Naive thymus-derived CD8-positive, alpha-beta T cell (primary cell): ENCODE measurements at regions not wholly inside any gene's neighbourhood (a gene's known extent, or its start where the extent isn't known, plus 50 kb on each side); places are given as distances from the start of the nearest gene placed in this dataset.

ENCODE experiments used
- ATAC-seq, 2 donors: fragments of 150-1000 bp; cut with Tn5 transposase in 1 of 2; sonication (Bioruptor Pico), chemical (Tn5 transposase) in 1 of 2; 1 replicate in 1 of 2; 2 replicates in 1 of 2; pipeline ENCODE4 v1.10.0; 2021; ENCODE audit warnings: mild to moderate bottlenecking in 2 of 2, moderate library complexity in 2 of 2
- POLR2A ChIA-PET: fragments of 350-600 bp; sonication (Branson Sonifier 250); formaldehyde crosslinking; loops from one replicate; lab custom pipeline; 2021; ENCODE audit warnings: antibody characterized with exemption; lab: Charles Lee
- DNase-seq, 10 donors: peaks; one replicate each; pipeline versions ENCODE4 v3.0.0 to v3.0.0-alpha.2; 2020 to 2022
- H3K27ac Mint-ChIP-seq, 10 donors: one replicate each; pipeline ENCODE4 v1.8.0; 2020 to 2022; ENCODE audit warnings: mild to moderate bottlenecking in 10 of 10, mixed read lengths in 10 of 10, moderate library complexity in 4 of 10, inconsistent platforms in 1 of 10
- H3K27me3 Mint-ChIP-seq, 5 donors: one replicate each; pipeline ENCODE4 v1.8.0; 2021 to 2022; ENCODE audit warnings: mixed read lengths in 5 of 5
- H3K36me3 Mint-ChIP-seq, 3 donors: one replicate each; pipeline ENCODE4 v1.8.0; 2020 to 2022; ENCODE audit warnings: mixed read lengths in 3 of 3, mild to moderate bottlenecking in 2 of 3, inconsistent platforms in 1 of 3
- H3K4me1 Mint-ChIP-seq, 4 donors: one replicate each; pipeline ENCODE4 v1.8.0; 2021 to 2022; ENCODE audit warnings: mixed read lengths in 4 of 4
- H3K4me3 Mint-ChIP-seq, 10 donors: one replicate each; pipeline ENCODE4 v1.8.0; 2020 to 2022; ENCODE audit warnings: mild to moderate bottlenecking in 10 of 10, mixed read lengths in 10 of 10, moderate library complexity in 6 of 10, inconsistent platforms in 1 of 10
- H3K9me3 Mint-ChIP-seq, 9 donors: one replicate each; pipeline ENCODE4 v1.8.0; 2020 to 2022; ENCODE audit warnings: mixed read lengths in 9 of 9, mild to moderate bottlenecking in 3 of 9, inconsistent platforms in 1 of 9, moderate library complexity in 1 of 9

DNA sequence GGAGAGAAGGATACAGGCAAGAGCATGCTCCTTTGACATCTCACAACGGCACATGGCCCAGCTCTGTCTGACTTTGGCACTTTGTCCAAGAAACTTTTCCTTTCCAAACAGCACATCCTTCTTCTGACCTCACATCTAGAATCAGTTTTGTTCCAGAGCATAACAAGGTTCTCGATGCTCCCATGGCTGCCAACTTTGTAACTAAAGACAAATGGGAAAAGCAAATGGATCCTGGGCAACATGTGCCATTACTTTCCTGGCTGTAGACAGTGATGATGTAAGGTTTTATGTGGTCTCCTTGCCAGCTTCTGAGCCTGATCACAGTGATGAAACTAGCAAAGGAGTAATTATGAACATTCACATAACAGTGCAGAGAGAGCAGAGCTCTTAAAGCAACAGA lies 171.8 kb upstream of the C1orf87 start:
- Mint-ChIP-seq H3K36me3 (no peaks in the 10 kb centered on the region), H3K27ac (no peak overlapping the region), H3K4me3 (no peak overlapping the region), H3K27me3 (peaks cover 0 to 7% (median 2%) of the 10 kb centered on the region in 5 donors), H3K9me3 (peaks cover 0 to 14% (median 0%) of the 10 kb centered on the region in 9 donors), H3K4me1 (no peaks in the 10 kb centered on the region)
- no peak for ATAC-seq
- POLR2A ChIA-PET: no interaction called here
- DNase-seq: no peak

DNA sequence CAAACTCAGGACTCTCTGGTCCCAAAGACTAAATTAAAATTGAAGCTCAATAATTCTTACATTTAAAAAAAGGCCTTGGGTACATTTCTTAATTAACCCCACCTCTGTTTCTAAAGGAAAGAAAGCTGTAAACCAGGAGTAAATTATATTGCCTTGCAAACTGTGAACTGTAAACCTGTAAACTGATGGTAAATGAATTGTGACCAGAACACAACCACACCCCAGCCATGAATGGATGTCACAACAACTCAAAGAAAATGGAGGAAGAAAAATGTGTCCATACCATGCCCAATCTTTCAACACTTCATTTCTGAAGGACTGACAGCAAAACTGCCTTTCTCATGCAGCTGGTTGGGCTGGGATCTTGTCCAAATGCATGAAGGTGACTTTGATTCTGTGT lies 171.3 kb upstream of the C1orf87 start:
- no peak overlapping the region for H3K4me3 Mint-ChIP-seq
- POLR2A ChIA-PET: no interaction called here

DNA sequence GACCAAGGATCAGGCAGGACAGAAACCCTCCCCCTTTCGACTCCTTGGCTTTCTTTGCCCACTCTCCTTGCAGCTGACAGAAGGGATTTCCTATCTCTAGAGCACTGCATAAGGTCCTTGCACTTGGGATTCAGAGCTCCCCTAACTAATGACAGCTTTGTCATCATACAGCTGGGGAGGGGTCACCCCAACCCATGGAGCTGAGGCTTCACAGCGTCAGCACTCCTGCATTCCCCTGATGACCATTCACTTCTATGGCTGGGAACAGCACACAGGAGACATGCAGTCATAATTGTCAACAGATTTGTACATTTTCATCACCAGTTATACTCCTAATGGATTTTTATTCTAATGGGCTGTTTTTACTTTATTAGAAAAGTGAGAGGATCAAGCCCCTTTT lies 161.7 kb upstream of the C1orf87 start:
- H3K27me3 Mint-ChIP-seq: peaks cover 0 to 7% (median 0%) of the 10 kb centered on the region in 5 donors
- no peak overlapping the region for H3K4me3 Mint-ChIP-seq
- no peak overlapping the region for H3K27ac Mint-ChIP-seq
- ATAC-seq: no peak
- POLR2A ChIA-PET: no interaction called here
- H3K36me3 Mint-ChIP-seq: no peaks in the 10 kb centered on the region
- H3K4me1 Mint-ChIP-seq: no peaks in the 10 kb centered on the region
- no peaks in the 10 kb centered on the region for H3K9me3 Mint-ChIP-seq
- DNase-seq: no peak

More for the DNA sequence above, 171.3 kb upstream of the C1orf87 start:
- Mint-ChIP-seq H3K27ac (no peak overlapping the region), H3K9me3 (peaks cover 0 to 14% (median 0%) of the 10 kb centered on the region in 9 donors), H3K27me3 (peaks cover 0 to 7% (median 2%) of the 10 kb centered on the region in 5 donors), H3K36me3 (no peaks in the 10 kb centered on the region), H3K4me1 (no peaks in the 10 kb centered on the region)
- DNase-seq (no peak), ATAC-seq (no peak)

DNA sequence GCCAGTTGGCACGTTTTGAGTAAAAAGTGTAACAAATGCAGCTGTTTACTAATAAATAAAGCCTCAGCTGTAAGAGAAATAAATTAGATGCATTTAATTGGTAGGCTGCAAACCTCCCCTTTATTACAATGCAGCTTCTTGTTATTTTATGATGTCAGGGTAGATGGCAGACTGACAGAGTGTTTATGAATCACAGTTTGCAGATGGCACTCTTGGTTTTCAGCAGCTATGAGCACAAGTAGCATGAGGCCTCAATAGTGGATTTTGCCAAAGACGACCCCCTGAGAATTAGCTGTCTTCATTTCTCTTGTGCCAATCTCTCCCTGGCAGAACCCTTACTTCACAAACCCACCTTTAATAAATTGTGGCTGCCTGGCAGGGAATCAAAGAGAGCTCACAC lies 161.2 kb upstream of the C1orf87 start:
- DNase-seq: no peak
- no peak for ATAC-seq
- no peaks in the 10 kb centered on the region for H3K9me3 Mint-ChIP-seq
- no peak overlapping the region for H3K4me3 Mint-ChIP-seq
- peaks cover 0 to 7% (median 0%) of the 10 kb centered on the region in 5 donors for H3K27me3 Mint-ChIP-seq
- no peaks in the 10 kb centered on the region for H3K4me1 Mint-ChIP-seq
- POLR2A ChIA-PET: no interaction called here
- H3K36me3 Mint-ChIP-seq: no peaks in the 10 kb centered on the region
- H3K27ac Mint-ChIP-seq: no peak overlapping the region

DNA sequence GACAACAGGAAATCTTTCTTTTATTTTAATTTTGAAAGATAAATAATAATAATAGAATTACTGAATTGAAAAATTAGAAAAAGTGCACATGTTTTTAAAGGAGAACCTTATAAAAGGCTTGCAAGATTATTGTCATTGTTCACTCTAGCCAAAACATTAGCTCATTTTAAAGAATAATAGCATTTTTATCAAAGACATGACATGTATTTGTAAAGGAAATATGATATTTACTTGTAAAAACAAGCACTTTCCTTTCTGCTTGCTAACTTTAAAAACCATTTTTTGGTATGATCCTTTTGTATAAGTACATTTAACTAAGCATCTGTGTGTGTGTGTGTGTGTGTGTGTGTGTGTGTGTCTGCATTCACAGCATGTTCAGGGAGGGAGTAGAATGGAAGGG lies 156.3 kb upstream of the C1orf87 start:
- Mint-ChIP-seq H3K27ac (no peak overlapping the region), H3K4me3 (no peak overlapping the region), H3K36me3 (no peaks in the 10 kb centered on the region), H3K4me1 (no peaks in the 10 kb centered on the region), H3K27me3 (peaks cover 0 to 17% (median 2%) of the 10 kb centered on the region in 5 donors), H3K9me3 (peaks cover 0 to 2% (median 0%) of the 10 kb centered on the region in 9 donors)
- ATAC-seq (no peak), DNase-seq (no peak)
- POLR2A ChIA-PET: no interaction called here

DNA sequence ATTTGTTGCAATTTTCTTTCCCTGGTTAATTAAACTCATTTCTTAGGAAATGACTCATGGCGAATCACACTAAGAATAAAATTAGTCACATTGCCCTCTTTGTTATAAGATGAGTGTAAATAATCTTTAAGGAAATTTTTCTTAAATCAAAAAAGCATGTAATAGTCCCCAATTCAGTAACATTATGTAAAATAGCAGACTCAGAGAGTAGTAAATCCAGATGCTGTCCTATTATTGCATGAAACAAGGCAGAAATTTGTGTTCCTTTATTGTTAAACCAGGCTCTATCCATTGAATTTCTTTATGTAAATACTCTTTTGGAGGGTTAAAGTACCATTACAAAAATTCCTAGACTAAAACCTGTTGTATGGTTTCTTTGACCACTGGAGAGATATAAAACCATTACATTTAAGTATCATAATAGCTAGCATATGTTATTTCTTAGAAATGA lies 154.5 kb upstream of the C1orf87 start:
- Mint-ChIP-seq H3K9me3 (peaks cover 0 to 2% (median 0%) of the 10 kb centered on the region in 9 donors), H3K27ac (no peak overlapping the region), H3K36me3 (no peaks in the 10 kb centered on the region), H3K4me1 (no peaks in the 10 kb centered on the region), H3K27me3 (peaks cover 0 to 13% (median 2%) of the 10 kb centered on the region in 5 donors), H3K4me3 (no peak overlapping the region)
- ATAC-seq (no peak), DNase-seq (no peak)
- POLR2A ChIA-PET: no interaction called here

DNA sequence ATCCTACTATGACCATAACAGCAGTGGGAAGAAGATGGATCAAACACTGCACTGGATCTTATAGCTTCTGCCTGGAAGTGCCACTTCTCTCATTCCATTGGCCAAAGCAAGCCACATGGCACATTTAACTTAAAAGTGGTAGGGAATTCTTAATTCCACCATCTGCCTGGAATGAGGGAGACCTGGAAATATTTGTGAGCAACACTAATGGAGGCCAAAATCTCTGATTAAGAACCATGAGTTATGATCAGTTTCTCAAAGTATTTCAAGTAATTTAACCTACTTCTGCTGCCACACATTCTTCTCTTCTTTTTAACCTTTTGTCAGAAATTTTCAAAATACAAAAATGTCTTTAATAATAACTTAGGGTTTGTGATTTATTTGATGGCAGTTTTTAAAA lies 154.0 kb upstream of the C1orf87 start:
- Mint-ChIP-seq H3K27ac (no peak overlapping the region), H3K4me3 (no peak overlapping the region), H3K9me3 (peaks cover 0 to 2% (median 0%) of the 10 kb centered on the region in 9 donors), H3K36me3 (no peaks in the 10 kb centered on the region), H3K27me3 (peaks cover 0 to 13% (median 2%) of the 10 kb centered on the region in 5 donors), H3K4me1 (no peaks in the 10 kb centered on the region)
- no peak for DNase-seq
- no peak for ATAC-seq
- POLR2A ChIA-PET: no interaction called here

DNA sequence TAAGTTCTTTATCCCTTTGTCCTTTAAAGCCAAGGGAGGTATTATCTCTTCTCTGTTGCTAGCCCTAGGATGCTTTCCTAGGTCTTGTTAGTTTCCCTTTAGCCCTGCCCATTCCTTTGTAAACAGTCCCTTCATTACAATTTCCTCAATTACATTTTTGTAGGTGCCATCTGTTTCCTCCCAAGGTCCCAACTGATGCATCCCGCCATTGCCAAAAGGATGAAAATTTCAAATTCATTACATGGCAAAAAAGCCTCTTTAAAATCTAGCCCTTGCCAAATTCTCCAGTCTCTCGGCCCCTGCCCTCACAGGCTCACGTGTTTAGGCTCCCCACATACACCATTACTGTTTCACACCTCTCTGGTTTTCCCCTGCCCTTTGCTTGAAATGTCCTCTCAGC lies 151.9 kb upstream of the C1orf87 start:
- Mint-ChIP-seq H3K27me3 (peaks cover 0 to 13% (median 2%) of the 10 kb centered on the region in 5 donors), H3K36me3 (no peaks in the 10 kb centered on the region), H3K4me3 (no peak overlapping the region), H3K9me3 (peaks cover 0 to 3% (median 0%) of the 10 kb centered on the region in 9 donors), H3K4me1 (no peaks in the 10 kb centered on the region), H3K27ac (no peak overlapping the region)
- ATAC-seq (no peak), DNase-seq (no peak)
- POLR2A ChIA-PET: no interaction called here

DNA sequence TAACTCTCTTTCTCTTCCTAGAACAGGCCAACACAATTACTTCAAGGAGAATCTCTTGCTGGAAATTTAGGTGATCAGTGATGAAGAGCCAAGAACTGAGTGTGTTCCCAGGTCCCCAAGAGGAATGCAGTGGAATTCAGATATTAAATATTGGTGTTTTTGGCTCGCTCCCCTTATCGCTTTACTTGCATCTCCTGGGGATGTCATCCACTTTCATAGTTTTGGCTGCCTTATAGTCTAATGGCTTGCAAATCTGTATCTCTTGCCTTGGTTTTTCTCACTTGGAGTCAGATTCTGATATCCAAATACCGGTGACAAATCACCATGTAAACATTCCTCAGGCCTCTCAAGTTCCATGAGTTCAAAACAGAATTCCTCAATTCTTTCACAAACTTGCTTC lies 151.0 kb upstream of the C1orf87 start:
- DNase-seq (no peak), ATAC-seq (no peak)
- Mint-ChIP-seq H3K4me3 (no peak overlapping the region), H3K27ac (no peak overlapping the region), H3K27me3 (peaks cover 0 to 13% (median under 1%) of the 10 kb centered on the region in 5 donors), H3K36me3 (no peaks in the 10 kb centered on the region), H3K4me1 (no peaks in the 10 kb centered on the region), H3K9me3 (peaks cover 0 to 3% (median 0%) of the 10 kb centered on the region in 9 donors)
- POLR2A ChIA-PET: no interaction called here

DNA sequence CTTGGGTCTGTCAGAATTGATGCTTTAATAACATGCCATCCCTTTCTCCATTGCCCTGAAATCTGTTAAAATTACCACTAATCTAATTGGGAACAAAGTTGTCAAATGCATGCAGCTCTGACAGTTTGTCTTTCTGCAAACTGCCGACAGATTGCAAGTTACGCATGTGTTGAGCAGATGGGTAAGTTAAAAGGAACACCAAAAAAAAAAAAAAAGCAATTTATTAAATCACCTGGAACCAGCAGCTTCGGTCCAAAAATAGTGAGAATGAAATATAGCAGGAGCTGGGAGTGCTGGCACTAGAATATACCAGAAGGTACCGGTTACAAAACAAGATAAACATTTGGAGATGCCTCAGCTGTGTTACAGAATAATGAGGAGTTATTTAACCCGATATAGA lies 149.6 kb upstream of the C1orf87 start:
- peaks cover 0 to 2% (median 0%) of the 10 kb centered on the region in 3 donors for H3K36me3 Mint-ChIP-seq
- H3K27me3 Mint-ChIP-seq: peaks cover 0 to 13% (median 2%) of the 10 kb centered on the region in 5 donors
- no peak overlapping the region for H3K27ac Mint-ChIP-seq
- no peaks in the 10 kb centered on the region for H3K4me1 Mint-ChIP-seq
- no peak for ATAC-seq
- H3K9me3 Mint-ChIP-seq: peaks cover 0 to 3% (median 0%) of the 10 kb centered on the region in 9 donors
- no peak overlapping the region for H3K4me3 Mint-ChIP-seq
- POLR2A ChIA-PET: no interaction called here
- DNase-seq: no peak

DNA sequence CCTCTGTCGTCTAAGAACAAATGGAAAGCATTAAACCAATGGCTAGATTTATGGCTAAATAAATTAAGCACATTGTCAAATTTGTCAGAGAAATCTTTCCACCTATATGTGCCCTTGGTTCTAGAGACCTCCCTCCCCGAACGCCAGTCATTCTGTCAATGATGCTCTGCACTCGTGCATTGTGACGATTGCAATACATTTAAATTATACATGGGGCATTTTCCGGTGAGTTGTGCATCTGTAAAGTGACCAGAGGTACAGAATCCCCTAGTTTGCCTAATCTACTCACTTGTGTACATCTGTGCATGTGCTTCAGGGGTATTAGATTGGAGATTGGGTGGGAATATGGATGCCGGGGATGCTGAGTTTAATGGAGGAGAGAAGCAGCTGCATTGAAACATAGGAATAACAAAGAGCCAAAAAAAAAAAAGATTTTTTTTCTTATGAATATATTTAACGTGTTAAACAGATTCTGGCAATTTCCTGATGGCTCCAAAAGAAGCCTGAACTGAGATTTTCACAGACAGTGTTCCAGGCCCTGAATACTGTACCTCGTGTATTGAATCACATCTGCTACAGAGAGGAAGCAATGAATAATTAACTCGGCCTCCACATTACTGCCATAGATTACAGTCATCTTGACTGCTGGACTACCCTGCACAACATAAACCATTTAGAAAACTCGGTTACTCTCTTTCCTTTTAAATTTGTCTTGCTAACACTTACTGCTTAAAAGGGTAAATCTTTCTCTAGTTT lies 149.0 kb upstream of the C1orf87 start:
- H3K27ac Mint-ChIP-seq: no peak overlapping the region
- H3K4me1 Mint-ChIP-seq: no peaks in the 10 kb centered on the region
- ATAC-seq: no peak

DNA sequence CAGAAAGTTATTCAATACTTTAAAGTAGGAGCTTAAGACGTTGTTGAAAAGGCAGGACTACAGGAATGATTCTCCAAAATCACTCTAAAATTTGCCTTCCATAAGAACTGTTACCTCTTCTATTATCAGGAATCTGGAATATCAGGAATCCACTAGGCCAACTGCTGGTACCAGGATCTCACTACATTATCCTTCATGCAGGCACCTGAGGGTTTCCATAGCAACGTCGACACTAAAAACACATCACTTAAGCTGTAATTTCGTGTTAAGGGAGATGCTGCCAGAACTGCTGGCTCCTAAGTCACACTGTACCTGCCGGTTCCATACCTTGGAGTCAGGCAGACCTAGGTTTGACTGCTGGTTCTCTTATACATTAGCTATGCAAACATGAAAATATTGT lies 139.7 kb upstream of the C1orf87 start:
- no peaks in the 10 kb centered on the region for H3K36me3 Mint-ChIP-seq
- DNase-seq: no peak
- POLR2A ChIA-PET: no interaction called here

More for the DNA sequence above, 149.0 kb upstream of the C1orf87 start:
- no peak overlapping the region for H3K4me3 Mint-ChIP-seq
- H3K27me3 Mint-ChIP-seq: peaks cover 0 to 13% (median 2%) of the 10 kb centered on the region in 5 donors
- peaks cover 0 to 2% (median 0%) of the 10 kb centered on the region in 3 donors for H3K36me3 Mint-ChIP-seq
- DNase-seq: no peak
- peaks cover 0 to 3% (median 0%) of the 10 kb centered on the region in 9 donors for H3K9me3 Mint-ChIP-seq
- POLR2A ChIA-PET: no interaction called here

DNA sequence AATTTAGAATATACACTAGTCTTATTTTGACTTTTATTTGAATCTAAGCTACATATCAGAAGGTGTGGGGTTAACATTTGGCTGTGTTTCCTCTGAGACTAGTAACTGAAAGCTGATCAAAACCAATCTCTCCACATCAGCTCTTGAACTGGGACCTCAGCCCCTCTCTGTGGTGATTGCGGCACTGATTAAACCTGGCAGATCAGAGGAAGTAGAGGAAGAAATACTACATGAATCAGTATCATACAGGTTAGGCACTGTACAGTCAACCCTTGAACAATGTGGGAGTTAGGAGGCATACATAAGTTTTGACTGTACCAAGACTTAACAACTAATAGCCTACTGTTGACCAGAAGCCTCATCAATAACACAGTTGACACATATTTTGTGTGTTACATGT lies 122.5 kb upstream of the C1orf87 start:
- H3K27me3 Mint-ChIP-seq: peaks cover 0 to 6% (median 0%) of the 10 kb centered on the region in 5 donors
- ATAC-seq (no peak), DNase-seq (no peak)
- H3K4me1 Mint-ChIP-seq: no peaks in the 10 kb centered on the region
- POLR2A ChIA-PET: no interaction called here
- peaks cover 0 to 11% (median 2%) of the 10 kb centered on the region in 9 donors for H3K9me3 Mint-ChIP-seq
- H3K27ac Mint-ChIP-seq: no peak overlapping the region
- H3K36me3 Mint-ChIP-seq: peaks cover 0 to 7% (median 0%) of the 10 kb centered on the region in 3 donors
- H3K4me3 Mint-ChIP-seq: no peak overlapping the region

More for the DNA sequence above, 139.7 kb upstream of the C1orf87 start:
- Mint-ChIP-seq H3K27ac (no peak overlapping the region), H3K4me1 (no peaks in the 10 kb centered on the region), H3K27me3 (peaks cover 0 to 7% (median 0%) of the 10 kb centered on the region in 5 donors), H3K9me3 (peaks cover 0 to 9% (median 1%) of the 10 kb centered on the region in 9 donors), H3K4me3 (no peak overlapping the region)
- ATAC-seq: no peak
